Thoracic aorta (tissue), 2 donors: ENCODE measurements at regions not wholly inside any gene's neighbourhood (a gene's known extent, or its start where the extent isn't known, plus 50 kb on each side); places are given as distances from the start of the nearest gene placed in this dataset.

ENCODE experiments used
- ATAC-seq: fragments of 150-250 bp; one replicate; pipeline ENCODE4 v1.8.0; 2017; ENCODE audit warnings: low read depth; ENCODE audit not compliant: insufficient number of reproducible peaks, low FRiP score
- DNase-seq: peaks from one replicate; pipeline ENCODE4 v3.0.0-alpha.2; 2020; ENCODE audit warnings: low spot score
- H3K27ac ChIP-seq, 2 donors: fragments of 200-600 bp; sonication (generic); 1 replicate in 1 of 2; 2 replicates in 1 of 2; pipeline ENCODE4 v1.5.1; 2016; ENCODE audit warnings: mild to moderate bottlenecking in 2 of 2, moderate library complexity in 2 of 2
- H3K27me3 ChIP-seq: fragments of 200-600 bp; sonication (generic); replicated peaks from 2 replicates; pipeline ENCODE4 v1.6.0; 2016; ENCODE audit warnings: mild to moderate bottlenecking; ENCODE audit not compliant: insufficient read depth
- H3K36me3 ChIP-seq: fragments of 200-600 bp; sonication (generic); one replicate; pipeline ENCODE4 v1.5.1; 2016
- H3K4me1 ChIP-seq, 2 donors: fragments of 200-600 bp; sonication (generic); 1 replicate in 1 of 2; 2 replicates in 1 of 2; pipeline versions ENCODE4 v1.5.1 to v1.6.0; 2016; ENCODE audit warnings: low read depth in 2 of 2, mild to moderate bottlenecking in 1 of 2; ENCODE audit not compliant: control insufficient read depth in 1 of 2
- H3K4me3 ChIP-seq: fragments of 200-600 bp; sonication (generic); 2 replicates; pipeline ENCODE4 v1.5.1; 2016; ENCODE audit warnings: mild to moderate bottlenecking
- H3K9me3 ChIP-seq: fragments of 200-600 bp; sonication (generic); 2 replicates; pipeline ENCODE4 v1.5.1; 2016
- TF ChIP-seq, protein P1 (sequence below): fragments of 200-600 bp; sonication (generic); IDR thresholded peaks from one replicate; pipeline ENCODE4 v1.5.1; 2019; ENCODE audit warnings: antibody characterized with exemption

GRCh38 chr14:87638196-87638595, 354.8 kb downstream of the GALC start:
- no peak for DNase-seq
- TF ChIP-seq, protein P1, sequence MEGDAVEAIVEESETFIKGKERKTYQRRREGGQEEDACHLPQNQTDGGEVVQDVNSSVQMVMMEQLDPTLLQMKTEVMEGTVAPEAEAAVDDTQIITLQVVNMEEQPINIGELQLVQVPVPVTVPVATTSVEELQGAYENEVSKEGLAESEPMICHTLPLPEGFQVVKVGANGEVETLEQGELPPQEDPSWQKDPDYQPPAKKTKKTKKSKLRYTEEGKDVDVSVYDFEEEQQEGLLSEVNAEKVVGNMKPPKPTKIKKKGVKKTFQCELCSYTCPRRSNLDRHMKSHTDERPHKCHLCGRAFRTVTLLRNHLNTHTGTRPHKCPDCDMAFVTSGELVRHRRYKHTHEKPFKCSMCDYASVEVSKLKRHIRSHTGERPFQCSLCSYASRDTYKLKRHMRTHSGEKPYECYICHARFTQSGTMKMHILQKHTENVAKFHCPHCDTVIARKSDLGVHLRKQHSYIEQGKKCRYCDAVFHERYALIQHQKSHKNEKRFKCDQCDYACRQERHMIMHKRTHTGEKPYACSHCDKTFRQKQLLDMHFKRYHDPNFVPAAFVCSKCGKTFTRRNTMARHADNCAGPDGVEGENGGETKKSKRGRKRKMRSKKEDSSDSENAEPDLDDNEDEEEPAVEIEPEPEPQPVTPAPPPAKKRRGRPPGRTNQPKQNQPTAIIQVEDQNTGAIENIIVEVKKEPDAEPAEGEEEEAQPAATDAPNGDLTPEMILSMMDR = no peak
- H3K4me3 ChIP-seq = no peak overlapping the region
- no peaks in the 10 kb centered on the region for H3K9me3 ChIP-seq
- no peak overlapping the region for H3K27ac ChIP-seq
- H3K4me1 ChIP-seq = peaks cover 0 to 12% of the 10 kb centered on the region in 2 donors
- ATAC-seq = no peak
- H3K36me3 ChIP-seq = no peaks in the 10 kb centered on the region
- H3K27me3 ChIP-seq = no peaks in the 10 kb centered on the region

GRCh38 chr14:87635442-87635841, 357.5 kb downstream of the GALC start:
- H3K4me3 ChIP-seq = no peak overlapping the region
- H3K27ac ChIP-seq = no peak overlapping the region
- ATAC-seq (no peak), DNase-seq (no peak)
- TF ChIP-seq, protein P1 = no peak
- H3K9me3 ChIP-seq = no peaks in the 10 kb centered on the region
- H3K36me3 ChIP-seq = no peaks in the 10 kb centered on the region
- peaks cover 0 to 12% of the 10 kb centered on the region in 2 donors for H3K4me1 ChIP-seq
- H3K27me3 ChIP-seq = no peaks in the 10 kb centered on the region

DNA sequence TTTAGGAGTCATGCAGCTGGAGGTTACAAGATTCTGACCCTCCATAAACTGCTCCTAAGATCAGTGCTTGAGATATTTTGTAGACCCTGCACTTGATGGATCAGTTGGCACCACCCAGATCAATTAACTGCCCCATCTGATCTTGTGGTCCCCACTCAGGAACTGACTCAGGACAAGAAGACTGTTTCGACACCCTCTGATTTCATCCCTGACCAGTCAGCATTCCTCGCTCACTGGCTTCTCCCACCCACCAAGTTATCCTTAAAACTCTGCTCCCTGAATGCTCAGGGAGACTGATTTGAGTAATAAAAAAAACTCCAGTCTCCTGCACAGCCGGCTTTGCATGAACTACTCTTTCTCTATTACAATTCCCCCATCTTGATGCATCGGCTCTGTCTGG, 360.2 kb downstream of the GALC start:
- Histone ChIP-seq H3K4me3 (no peak overlapping the region), H3K36me3 (no peaks in the 10 kb centered on the region), H3K27ac (no peak overlapping the region), H3K9me3 (no peaks in the 10 kb centered on the region), H3K27me3 (no peaks in the 10 kb centered on the region), H3K4me1 (peaks cover 13 to 30% of the 10 kb centered on the region in 2 donors)
- DNase-seq (no peak), ATAC-seq (no peak)
- TF ChIP-seq, protein P1 = no peak

- no peak overlapping the region for H3K4me3 ChIP-seq
- ATAC-seq (no peak), DNase-seq (no peak)
- TF ChIP-seq, protein P1 = no peak
- no peaks in the 10 kb centered on the region for H3K36me3 ChIP-seq
- no peak overlapping the region for H3K27ac ChIP-seq
- H3K9me3 ChIP-seq = no peaks in the 10 kb centered on the region
- no peaks in the 10 kb centered on the region for H3K27me3 ChIP-seq
- peaks cover 16 to 32% of the 10 kb centered on the region in 2 donors for H3K4me1 ChIP-seq
These were observed 362.1 kb downstream of the GALC start for GRCh38 chr14:87630846-87631245.

DNA sequence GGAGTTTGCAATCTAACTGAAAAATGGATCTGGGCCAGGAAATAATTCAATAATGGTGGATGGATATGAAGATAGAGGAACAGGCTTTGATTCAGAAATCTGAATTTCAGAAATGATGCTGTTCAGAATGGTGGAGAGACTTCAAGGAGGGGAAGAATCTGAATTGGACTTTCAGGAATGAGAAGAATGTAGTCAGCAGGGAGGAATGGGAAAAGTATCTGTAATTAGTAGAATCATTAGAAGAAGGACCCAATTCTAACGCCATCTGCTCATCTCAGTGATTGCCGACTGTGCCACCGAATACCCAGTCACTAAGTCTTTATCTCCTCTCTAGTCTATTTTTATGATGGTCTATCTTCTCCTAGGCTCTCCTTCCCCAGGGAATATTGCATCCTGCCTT, 363.2 kb downstream of the GALC start:
- H3K9me3 ChIP-seq = no peaks in the 10 kb centered on the region
- TF ChIP-seq, protein P1 = no peak
- DNase-seq (no peak), ATAC-seq (no peak)
- H3K4me3 ChIP-seq = no peak overlapping the region
- H3K27ac ChIP-seq = no peak overlapping the region
- no peaks in the 10 kb centered on the region for H3K27me3 ChIP-seq
- peaks cover 16 to 29% of the 10 kb centered on the region in 2 donors for H3K4me1 ChIP-seq
- H3K36me3 ChIP-seq = no peaks in the 10 kb centered on the region
